Type B pancreatic cell (in vitro differentiated cells): ENCODE measurements at regions not wholly inside any gene's neighbourhood (a gene's known extent, or its start where the extent isn't known, plus 50 kb on each side); places are given as distances from the start of the nearest gene placed in this dataset.

Experiments
- DNase-seq: peaks from one replicate; pipeline ENCODE4 v3.0.0; 2021; ENCODE audit warnings: mixed read lengths; ENCODE audit not compliant: unreplicated experiment; ENCODE audit errors: extremely low spot score
- H3K27ac Mint-ChIP-seq: 2 replicates; pipeline ENCODE4 v1.8.0; 2021; ENCODE audit warnings: mild to moderate bottlenecking, mixed read lengths
- H3K27me3 Mint-ChIP-seq: 2 replicates; pipeline ENCODE4 v1.8.0; 2021; ENCODE audit warnings: mixed read lengths
- H3K36me3 Mint-ChIP-seq: 2 replicates; pipeline ENCODE4 v1.8.0; 2021; ENCODE audit warnings: mixed read lengths
- H3K4me1 Mint-ChIP-seq: one replicate; pipeline ENCODE4 v1.8.0; 2021; ENCODE audit warnings: mixed read lengths; ENCODE audit not compliant: unreplicated experiment
- H3K4me3 Mint-ChIP-seq: 2 replicates; pipeline ENCODE4 v1.8.0; 2021; ENCODE audit warnings: mild to moderate bottlenecking, mixed read lengths
- H3K9me3 Mint-ChIP-seq: 2 replicates; pipeline ENCODE4 v1.8.0; 2021; ENCODE audit warnings: mixed read lengths
- TF ChIP-seq, protein P1 (sequence below): fragments of 200-600 bp; sonication (generic); conservative IDR thresholded peaks from 2 replicates; pipeline ENCODE4 v1.5.0; 2021; ENCODE audit warnings: antibody characterized with exemption, mild to moderate bottlenecking

- DNase-seq: no peak
- H3K4me1 Mint-ChIP-seq: no peaks in the 10 kb centered on the region
- no peaks in the 10 kb centered on the region for H3K9me3 Mint-ChIP-seq
- TF ChIP-seq, protein P1, sequence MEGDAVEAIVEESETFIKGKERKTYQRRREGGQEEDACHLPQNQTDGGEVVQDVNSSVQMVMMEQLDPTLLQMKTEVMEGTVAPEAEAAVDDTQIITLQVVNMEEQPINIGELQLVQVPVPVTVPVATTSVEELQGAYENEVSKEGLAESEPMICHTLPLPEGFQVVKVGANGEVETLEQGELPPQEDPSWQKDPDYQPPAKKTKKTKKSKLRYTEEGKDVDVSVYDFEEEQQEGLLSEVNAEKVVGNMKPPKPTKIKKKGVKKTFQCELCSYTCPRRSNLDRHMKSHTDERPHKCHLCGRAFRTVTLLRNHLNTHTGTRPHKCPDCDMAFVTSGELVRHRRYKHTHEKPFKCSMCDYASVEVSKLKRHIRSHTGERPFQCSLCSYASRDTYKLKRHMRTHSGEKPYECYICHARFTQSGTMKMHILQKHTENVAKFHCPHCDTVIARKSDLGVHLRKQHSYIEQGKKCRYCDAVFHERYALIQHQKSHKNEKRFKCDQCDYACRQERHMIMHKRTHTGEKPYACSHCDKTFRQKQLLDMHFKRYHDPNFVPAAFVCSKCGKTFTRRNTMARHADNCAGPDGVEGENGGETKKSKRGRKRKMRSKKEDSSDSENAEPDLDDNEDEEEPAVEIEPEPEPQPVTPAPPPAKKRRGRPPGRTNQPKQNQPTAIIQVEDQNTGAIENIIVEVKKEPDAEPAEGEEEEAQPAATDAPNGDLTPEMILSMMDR: no peak
- no peak overlapping the region for H3K27ac Mint-ChIP-seq
- no peak overlapping the region for H3K4me3 Mint-ChIP-seq
- H3K27me3 Mint-ChIP-seq: no peaks in the 10 kb centered on the region
- no peaks in the 10 kb centered on the region for H3K36me3 Mint-ChIP-seq
These were observed 461.7 kb downstream of the RAPGEF2 start for GRCh38 chr4:159564615-159565014.

DNA sequence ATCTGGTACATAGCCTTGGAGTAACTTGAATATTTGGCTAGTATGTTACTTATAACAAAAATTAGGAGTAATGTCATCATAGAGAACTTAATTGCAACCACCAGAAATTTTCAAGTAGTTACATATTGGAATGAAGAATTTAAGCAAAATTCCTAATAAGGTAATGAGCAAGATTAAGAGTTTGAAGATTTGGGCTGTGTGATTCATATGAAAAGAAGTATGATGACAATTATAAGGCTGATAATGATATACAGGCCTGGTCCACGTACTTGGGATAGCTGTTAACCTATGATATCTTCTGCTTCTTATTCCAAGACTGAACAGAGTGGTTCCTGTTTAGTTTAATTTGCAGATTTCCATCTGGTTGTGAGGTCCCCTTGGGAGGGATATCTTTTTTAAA lies 463.9 kb downstream of the RAPGEF2 start:
- Mint-ChIP-seq H3K4me3 (no peak overlapping the region), H3K9me3 (peaks cover 8% of the 10 kb centered on the region), H3K27me3 (no peaks in the 10 kb centered on the region)

GRCh38 chr4:159577241-159577640 lies 474.4 kb downstream of the RAPGEF2 start:
- Mint-ChIP-seq H3K36me3 (no peaks in the 10 kb centered on the region), H3K4me1 (no peaks in the 10 kb centered on the region), H3K4me3 (no peak overlapping the region), H3K27ac (no peak overlapping the region), H3K27me3 (no peaks in the 10 kb centered on the region), H3K9me3 (no peaks in the 10 kb centered on the region)
- DNase-seq: no peak
- TF ChIP-seq, protein P1: no peak

More for the DNA sequence above, 463.9 kb downstream of the RAPGEF2 start:
- no peak for DNase-seq
- Mint-ChIP-seq H3K36me3 (no peaks in the 10 kb centered on the region), H3K27ac (no peak overlapping the region), H3K4me1 (no peaks in the 10 kb centered on the region)
- TF ChIP-seq, protein P1: no peak

GRCh38 chr4:159582685-159583084 lies 479.8 kb downstream of the RAPGEF2 start:
- no peaks in the 10 kb centered on the region for H3K27me3 Mint-ChIP-seq
- no peaks in the 10 kb centered on the region for H3K36me3 Mint-ChIP-seq
- no peaks in the 10 kb centered on the region for H3K4me1 Mint-ChIP-seq
- DNase-seq: no peak
- TF ChIP-seq, protein P1: no peak
- H3K27ac Mint-ChIP-seq: no peak overlapping the region
- no peak overlapping the region for H3K4me3 Mint-ChIP-seq
- peaks cover 13% of the 10 kb centered on the region for H3K9me3 Mint-ChIP-seq

DNA sequence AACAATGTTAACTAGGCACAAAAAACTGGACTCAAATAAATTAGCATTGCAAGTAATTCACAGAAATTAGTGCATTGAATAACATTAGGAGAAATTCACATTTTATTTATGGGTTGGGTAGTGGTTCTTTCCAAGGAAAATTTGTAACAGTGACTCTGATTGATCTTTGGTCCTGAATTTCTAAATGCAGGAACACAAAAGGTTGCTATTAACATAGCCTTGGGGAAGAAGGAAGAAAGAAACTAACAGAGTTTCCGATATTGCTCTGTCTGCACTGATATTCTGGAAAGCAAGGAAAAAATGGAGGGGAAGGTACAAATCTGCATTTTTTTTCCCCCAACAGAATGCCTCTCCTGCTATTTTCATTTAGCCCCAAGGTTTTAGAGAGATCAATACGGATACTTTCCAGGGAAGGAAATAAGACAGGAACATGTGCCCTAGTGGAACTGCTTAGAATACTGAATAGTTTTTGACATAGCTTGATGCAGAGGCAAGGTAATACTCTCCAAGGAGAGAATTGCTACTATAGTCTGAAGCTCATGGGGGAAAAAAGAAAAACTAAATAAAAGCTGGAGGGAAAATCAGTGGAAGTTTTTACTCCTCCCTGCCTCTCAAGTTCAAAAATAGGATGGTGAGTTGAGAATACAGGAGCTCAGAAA lies 490.1 kb downstream of the RAPGEF2 start:
- Mint-ChIP-seq H3K27me3 (no peaks in the 10 kb centered on the region), H3K4me1 (peaks cover 4% of the 10 kb centered on the region), H3K9me3 (no peaks in the 10 kb centered on the region), H3K27ac (no peak overlapping the region), H3K4me3 (no peak overlapping the region), H3K36me3 (no peaks in the 10 kb centered on the region)
- no peak for DNase-seq
- TF ChIP-seq, protein P1: no peak

GRCh38 chr4:159593681-159594080 lies 490.8 kb downstream of the RAPGEF2 start:
- no peak overlapping the region for H3K4me3 Mint-ChIP-seq
- no peaks in the 10 kb centered on the region for H3K27me3 Mint-ChIP-seq
- no peaks in the 10 kb centered on the region for H3K9me3 Mint-ChIP-seq
- H3K36me3 Mint-ChIP-seq: no peaks in the 10 kb centered on the region
- TF ChIP-seq, protein P1: no peak
- H3K27ac Mint-ChIP-seq: no peak overlapping the region
- H3K4me1 Mint-ChIP-seq: peaks cover 4% of the 10 kb centered on the region
- no peak for DNase-seq
